ENCODE measurements at regions not wholly inside any gene's neighbourhood (a gene's known extent, or its start where the extent isn't known, plus 50 kb on each side); places are given as distances from the start of the nearest gene placed in this dataset.

- ATAC-seq (ENCODE audit: low read depth) = no peak
- H3K4me3 Mint-ChIP-seq = no peak overlapping the region
- H3K27ac Mint-ChIP-seq = no peak overlapping the region
- no peaks in the 10 kb centered on the region for H3K9me3 Mint-ChIP-seq
- POLR2A ChIA-PET = no interaction called here
- DNase-seq = no peak
- no peaks in the 10 kb centered on the region for H3K36me3 Mint-ChIP-seq
- peaks cover 8% of the 10 kb centered on the region for H3K27me3 Mint-ChIP-seq
- peaks cover 1% of the 10 kb centered on the region for H3K4me1 Mint-ChIP-seq
These were observed 116.5 kb upstream of the C1orf174 start for GRCh38 chr1:4016351-4017130.

- H3K27ac Mint-ChIP-seq = no peak overlapping the region
- peaks cover 5% of the 10 kb centered on the region for H3K27me3 Mint-ChIP-seq
- DNase-seq (no peak), ATAC-seq (ENCODE audit: low read depth) (no peak)
- H3K4me3 Mint-ChIP-seq = no peak overlapping the region
- H3K9me3 Mint-ChIP-seq = no peaks in the 10 kb centered on the region
- peaks cover 1% of the 10 kb centered on the region for H3K4me1 Mint-ChIP-seq
- H3K36me3 Mint-ChIP-seq = no peaks in the 10 kb centered on the region
- POLR2A ChIA-PET = no interaction called here
These were observed 117.7 kb upstream of the C1orf174 start for GRCh38 chr1:4017636-4018365.

- POLR2A ChIA-PET = no interaction called here
- Mint-ChIP-seq H3K27ac (no peak overlapping the region), H3K36me3 (no peaks in the 10 kb centered on the region), H3K4me1 (peaks cover 1% of the 10 kb centered on the region), H3K27me3 (peaks cover 3% of the 10 kb centered on the region), H3K4me3 (no peak overlapping the region), H3K9me3 (no peaks in the 10 kb centered on the region)
- ATAC-seq (ENCODE audit: low read depth) = no peak
- DNase-seq = no peak
These were observed 118.5 kb upstream of the C1orf174 start for GRCh38 chr1:4018466-4019146.

- no peak for ATAC-seq (ENCODE audit: low read depth)
- Mint-ChIP-seq H3K9me3 (no peaks in the 10 kb centered on the region), H3K27me3 (peaks cover 2% of the 10 kb centered on the region), H3K4me3 (no peak overlapping the region), H3K36me3 (no peaks in the 10 kb centered on the region), H3K27ac (no peak overlapping the region), H3K4me1 (peaks cover 1% of the 10 kb centered on the region)
- DNase-seq = no peak
- POLR2A ChIA-PET = no interaction called here
These were observed 119.1 kb upstream of the C1orf174 start for GRCh38 chr1:4019147-4019521.

- Mint-ChIP-seq H3K4me3 (no peak overlapping the region), H3K36me3 (no peaks in the 10 kb centered on the region), H3K9me3 (no peaks in the 10 kb centered on the region), H3K27ac (no peak overlapping the region), H3K4me1 (peaks cover 1% of the 10 kb centered on the region), H3K27me3 (peaks cover 2% of the 10 kb centered on the region)
- POLR2A ChIA-PET = no interaction called here
- DNase-seq (no peak), ATAC-seq (ENCODE audit: low read depth) (no peak)
These were observed 119.7 kb upstream of the C1orf174 start for GRCh38 chr1:4019606-4020331.

- Mint-ChIP-seq H3K4me1 (peaks cover 1% of the 10 kb centered on the region), H3K4me3 (no peak overlapping the region), H3K27ac (no peak overlapping the region), H3K9me3 (no peaks in the 10 kb centered on the region), H3K36me3 (no peaks in the 10 kb centered on the region), H3K27me3 (no peaks in the 10 kb centered on the region)
- DNase-seq (no peak), ATAC-seq (ENCODE audit: low read depth) (no peak)
- POLR2A ChIA-PET = no interaction called here
These were observed 120.4 kb upstream of the C1orf174 start for GRCh38 chr1:4020449-4020848.

GRCh38 chr1:4021136-4021973 lies 121.3 kb upstream of the C1orf174 start:
- ATAC-seq (ENCODE audit: low read depth) (no peak), DNase-seq (no peak)
- H3K27me3 Mint-ChIP-seq = no peaks in the 10 kb centered on the region
- no peaks in the 10 kb centered on the region for H3K36me3 Mint-ChIP-seq
- no peaks in the 10 kb centered on the region for H3K9me3 Mint-ChIP-seq
- H3K27ac Mint-ChIP-seq = no peak overlapping the region
- peaks cover 1% of the 10 kb centered on the region for H3K4me1 Mint-ChIP-seq
- POLR2A ChIA-PET = interaction anchor here (0.8 kb wide), 1 partner anchor 15 kb away, joined by 3 read pairs; no protein-coding TSS in a partner anchor
- no peak overlapping the region for H3K4me3 Mint-ChIP-seq

GRCh38 chr1:4021974-4022268 lies 121.8 kb upstream of the C1orf174 start:
- Mint-ChIP-seq H3K27me3 (no peaks in the 10 kb centered on the region), H3K27ac (no peak overlapping the region), H3K36me3 (no peaks in the 10 kb centered on the region), H3K4me3 (no peak overlapping the region), H3K4me1 (peaks cover 1% of the 10 kb centered on the region), H3K9me3 (no peaks in the 10 kb centered on the region)
- POLR2A ChIA-PET = interaction anchor here (0.8 kb wide), 1 partner anchor 14 kb away, joined by 3 read pairs; no protein-coding TSS in a partner anchor
- ATAC-seq (ENCODE audit: low read depth) (no peak), DNase-seq (no peak)

- DNase-seq (no peak), ATAC-seq (ENCODE audit: low read depth) (no peak)
- Mint-ChIP-seq H3K27ac (no peak overlapping the region), H3K27me3 (no peaks in the 10 kb centered on the region), H3K36me3 (no peaks in the 10 kb centered on the region), H3K4me3 (no peak overlapping the region), H3K4me1 (no peaks in the 10 kb centered on the region), H3K9me3 (no peaks in the 10 kb centered on the region)
- POLR2A ChIA-PET = no interaction called here
These were observed 122.6 kb upstream of the C1orf174 start for GRCh38 chr1:4022715-4023114.

- Mint-ChIP-seq H3K9me3 (no peaks in the 10 kb centered on the region), H3K27ac (no peak overlapping the region), H3K4me3 (no peak overlapping the region), H3K27me3 (no peaks in the 10 kb centered on the region), H3K4me1 (no peaks in the 10 kb centered on the region), H3K36me3 (no peaks in the 10 kb centered on the region)
- no peak for DNase-seq
- no peak for ATAC-seq (ENCODE audit: low read depth)
- POLR2A ChIA-PET = no interaction called here
These were observed 123.6 kb upstream of the C1orf174 start for GRCh38 chr1:4023678-4024077.

GRCh38 chr1:4024811-4025210 lies 124.7 kb upstream of the C1orf174 start:
- Mint-ChIP-seq H3K27ac (no peak overlapping the region), H3K27me3 (no peaks in the 10 kb centered on the region), H3K36me3 (no peaks in the 10 kb centered on the region), H3K4me1 (no peaks in the 10 kb centered on the region), H3K4me3 (no peak overlapping the region), H3K9me3 (no peaks in the 10 kb centered on the region)
- DNase-seq (no peak), ATAC-seq (ENCODE audit: low read depth) (no peak)
- POLR2A ChIA-PET = no interaction called here

GRCh38 chr1:4025752-4026151 lies 125.7 kb upstream of the C1orf174 start:
- no peaks in the 10 kb centered on the region for H3K27me3 Mint-ChIP-seq
- no peaks in the 10 kb centered on the region for H3K36me3 Mint-ChIP-seq
- no peak overlapping the region for H3K27ac Mint-ChIP-seq
- H3K4me3 Mint-ChIP-seq = no peak overlapping the region
- DNase-seq = no peak
- H3K9me3 Mint-ChIP-seq = no peaks in the 10 kb centered on the region
- ATAC-seq (ENCODE audit: low read depth) = no peak
- POLR2A ChIA-PET = no interaction called here
- H3K4me1 Mint-ChIP-seq = no peaks in the 10 kb centered on the region

- Mint-ChIP-seq H3K27ac (no peak overlapping the region), H3K27me3 (peaks cover 3% of the 10 kb centered on the region)
- POLR2A ChIA-PET = no interaction called here
These were observed 126.9 kb upstream of the C1orf174 start for GRCh38 chr1:4027008-4027407.

More at GRCh38 chr1:4027008-4027407, 126.9 kb upstream of the C1orf174 start:
- Mint-ChIP-seq H3K4me3 (no peak overlapping the region), H3K9me3 (peaks cover 3% of the 10 kb centered on the region), H3K4me1 (no peaks in the 10 kb centered on the region), H3K36me3 (peaks cover 2% of the 10 kb centered on the region)
- DNase-seq (no peak), ATAC-seq (ENCODE audit: low read depth) (no peak)

Measured in activated naive CD8-positive, alpha-beta T cell treated with anti-CD3 and anti-CD28 coated beads, Interleukin-2, amount 10 ng/mL, durations not matched to agents 7 days and 5 days (primary cell).